HCT116 (cell line): ENCODE measurements at regions not wholly inside any gene's neighbourhood (a gene's known extent, or its start where the extent isn't known, plus 50 kb on each side); places are given as distances from the start of the nearest gene placed in this dataset.

Source experiments
- ATAC-seq: fragments of 200-7000 bp; cut with Tn5 transposase; 2 replicates; pipeline ENCODE4 v1.9.1; 2020; ENCODE audit warnings: mild to moderate bottlenecking, moderate library complexity
- BruUV-seq: library from RNA; stranded (reverse); fragments of 400-500 nt; replicated peaks from 2 replicates; lab custom pipeline; 2021; lab: Mats Ljungman, UMichigan
- CTCF ChIA-PET: fragments of 300-600 bp; sonication (Branson Sonifier 250); formaldehyde crosslinking; loops from one replicate; lab custom pipeline; 2021; ENCODE audit warnings: antibody characterized with exemption; lab: Charles Lee
- POLR2A ChIA-PET: fragments of 300-600, 350-600 bp; sonication (Branson Sonifier 250); formaldehyde crosslinking; loops from one replicate; lab custom pipeline; 2021; ENCODE audit warnings: antibody characterized with exemption; lab: Charles Lee
- RAD21 ChIA-PET, 2 experiments: fragments of 300-600 bp; sonication (Branson Sonifier 250); formaldehyde crosslinking; loops; one replicate each; lab custom pipeline; 2023; ENCODE audit warnings: low total read pairs in 2 of 2; ENCODE audit not compliant: uncharacterized antibody in 2 of 2, unreplicated experiment in 2 of 2, low non-redundant PET in 1 of 2; lab: Charles Lee
- DNase-seq: peaks from one replicate; pipeline ENCODE4 v3.0.0-alpha.2; 2010; ENCODE audit warnings: low read depth, low spot score
- H2AFZ ChIP-seq: fragments of 200-600 bp; shearing (Covaris generic), sonication (generic); 2 replicates; pipeline ENCODE4 v1.6.1; 2017; ENCODE audit warnings: low read depth, mixed run types, mixed read lengths, antibody characterized with exemption, low read length; ENCODE audit not compliant: poor library complexity, severe bottlenecking
- H3K27ac ChIP-seq: 2 replicates; pipeline ENCODE4 v1.5.1; 2012; ENCODE audit warnings: low read depth, low read length
- H3K27me3 ChIP-seq: fragments of 200-600 bp; sonication (generic); 2 replicates; pipeline ENCODE4 v1.6.1; 2016; ENCODE audit warnings: mixed run types, low read length, mixed read lengths; ENCODE audit not compliant: insufficient read depth
- H3K36me3 ChIP-seq, 2 experiments: fragments of 200-500 bp in 1 of 2; fragments of 200-600 bp in 1 of 2; sonication (Bioruptor generic) in 1 of 2; sonication (generic) in 1 of 2; 2 replicates each; pipeline versions ENCODE4 v1.5.1 to v1.6.1; 2014 to 2016; ENCODE audit warnings: low read length in 2 of 2, inconsistent platforms in 1 of 2, mixed read lengths in 1 of 2, mixed run types in 1 of 2; ENCODE audit not compliant: insufficient read depth in 2 of 2, control insufficient read depth in 1 of 2
- H3K4me1 ChIP-seq, 2 experiments: fragments of 200-600 bp in 1 of 2; sonication (generic) in 1 of 2; 2 replicates each; pipeline versions ENCODE4 v1.5.1 to v1.6.1; 2012 to 2017; ENCODE audit warnings: low read length in 2 of 2, inconsistent platforms in 1 of 2, mild to moderate bottlenecking in 1 of 2, mixed read lengths in 1 of 2, mixed run types in 1 of 2, moderate library complexity in 1 of 2; ENCODE audit not compliant: insufficient read depth in 2 of 2, control insufficient read depth in 1 of 2
- H3K4me2 ChIP-seq: fragments of 200-600 bp; sonication (generic); 2 replicates; pipeline ENCODE4 v1.6.1; 2017; ENCODE audit warnings: mixed run types, low read length, mixed read lengths
- H3K4me3 ChIP-seq, 2 experiments: fragments of 200-600 bp in 1 of 2; sonication (generic) in 1 of 2; replicated peaks in 1 of 2; 2 replicates each; pipeline ENCODE4 v1.5.1; 2011 to 2016; ENCODE audit warnings: low read length in 2 of 2, control low read depth in 1 of 2, low read depth in 1 of 2, mild to moderate bottlenecking in 1 of 2, mixed read lengths in 1 of 2, mixed run types in 1 of 2
- H3K79me2 ChIP-seq: fragments of 200-600 bp; sonication (generic); 2 replicates; pipeline ENCODE4 v1.6.1; 2017; ENCODE audit warnings: mild to moderate bottlenecking, mixed run types, low read length, moderate library complexity, mixed read lengths; ENCODE audit not compliant: insufficient read depth
- H3K9ac ChIP-seq: fragments of 200-600 bp; sonication (generic); 2 replicates; pipeline ENCODE4 v1.6.1; 2016; ENCODE audit warnings: low read length, mixed read lengths
- H3K9me2 ChIP-seq: fragments of 200-600 bp; sonication (generic), shearing (Covaris generic); 2 replicates; pipeline ENCODE4 v1.6.1; 2017; ENCODE audit warnings: mixed run types, mild to moderate bottlenecking, moderate library complexity; ENCODE audit not compliant: insufficient read depth
- H3K9me3 ChIP-seq, 2 experiments: fragments of 200-500 bp in 1 of 2; fragments of 200-600 bp in 1 of 2; sonication (Bioruptor generic) in 1 of 2; sonication (generic) in 1 of 2; 2 replicates each; pipeline ENCODE4 v1.6.1; 2014 to 2017; ENCODE audit warnings: low read length in 2 of 2, mixed read lengths in 2 of 2, inconsistent platforms in 1 of 2, low read depth in 1 of 2, mild to moderate bottlenecking in 1 of 2, mixed run types in 1 of 2, moderate library complexity in 1 of 2; ENCODE audit not compliant: control insufficient read depth in 1 of 2, insufficient read depth in 1 of 2
- H4K20me1 ChIP-seq: fragments of 200-600 bp; sonication (generic), shearing (Covaris generic); 2 replicates; pipeline ENCODE4 v1.6.1; 2017; ENCODE audit warnings: mixed run types, mild to moderate bottlenecking, moderate library complexity; ENCODE audit not compliant: insufficient read depth
- ATF3 ChIP-seq: IDR thresholded peaks from 2 replicates; pipeline ENCODE4 v1.6.1; 2012
- CTCF ChIP-seq, 3 experiments: fragments of 200-600 bp in 1 of 3; sonication (generic) in 1 of 3; IDR thresholded peaks in 2 of 3; conservative IDR thresholded peaks in 1 of 3; 2 replicates each; pipeline ENCODE4 v1.5.1; 2012 to 2017; ENCODE audit warnings: low read depth in 2 of 3, low read length in 2 of 3, antibody characterized with exemption in 1 of 3, borderline replicate concordance in 1 of 3, control low read depth in 1 of 3, mild to moderate bottlenecking in 1 of 3, mixed read lengths in 1 of 3, mixed run types in 1 of 3, moderate library complexity in 1 of 3; ENCODE audit not compliant: insufficient read depth in 1 of 3
- EGR1 ChIP-seq: IDR thresholded peaks from 2 replicates; pipeline ENCODE4 v1.6.1; 2012; ENCODE audit warnings: low read depth
- EZH2phosphoT487 ChIP-seq: fragments of 200-600 bp; IDR thresholded peaks from 2 replicates; pipeline ENCODE4 v1.6.1; 2018; ENCODE audit warnings: antibody characterized with exemption, borderline replicate concordance
- JUND ChIP-seq: IDR thresholded peaks from 2 replicates; pipeline ENCODE4 v1.6.1; 2012
- MAX ChIP-seq: IDR thresholded peaks from 2 replicates; pipeline ENCODE4 v1.6.1; 2012
- POLR2A ChIP-seq: IDR thresholded peaks from 2 replicates; pipeline ENCODE4 v1.7.0; 2011; ENCODE audit warnings: borderline replicate concordance; ENCODE audit not compliant: insufficient read depth, insufficient read length; ENCODE audit errors: extremely low read depth
- POLR2AphosphoS5 ChIP-seq: IDR thresholded peaks from 2 replicates; pipeline ENCODE4 v1.6.1; 2011; ENCODE audit warnings: mild to moderate bottlenecking, low read depth, low read length, moderate library complexity
- SIN3A ChIP-seq: IDR thresholded peaks from 2 replicates; pipeline ENCODE4 v1.6.1; 2012; ENCODE audit warnings: low read depth
- SP1 ChIP-seq: IDR thresholded peaks from 2 replicates; pipeline ENCODE4 v1.6.1; 2012; ENCODE audit warnings: low read depth
- YY1 ChIP-seq: IDR thresholded peaks from 2 replicates; pipeline ENCODE4 v1.6.1; 2011; ENCODE audit warnings: low read length, low read depth, moderate library complexity, mild to moderate bottlenecking; ENCODE audit not compliant: insufficient replicate concordance; ENCODE audit errors: extremely low read depth
- ZBTB33 ChIP-seq: IDR thresholded peaks from 2 replicates; pipeline ENCODE4 v1.6.1; 2011; ENCODE audit warnings: mild to moderate bottlenecking, low read length, moderate library complexity; ENCODE audit not compliant: insufficient replicate concordance; ENCODE audit errors: extremely low read depth
- ZNF274 ChIP-seq: fragments of 200-500 bp; sonication (Bioruptor generic); IDR thresholded peaks from 2 replicates; pipeline ENCODE4 v1.6.1; 2014; ENCODE audit warnings: mild to moderate bottlenecking, low read depth, low read length, inconsistent platforms
- intact Hi-C: fragments of 100-400 bp; cut with micrococcal nuclease; formaldehyde crosslinking; loops from 2 replicates; pipeline ENCODE4 v1.10.0; 2022

- TF ChIP-seq YY1 (no peak), ATF3 (no peak)
Measured at GRCh38 chr1:2923351-2923750, 97.9 kb upstream of the ACTRT2 start (continued).

GRCh38 chr1:2925291-2925690, 96.0 kb upstream of the ACTRT2 start:
- Histone ChIP-seq H4K20me1 (no peaks in the 10 kb centered on the region), H3K4me3 (no peak overlapping the region), H3K9me2 (no peaks in the 10 kb centered on the region), H3K9ac (no peak overlapping the region), H3K4me1 (no peaks in the 10 kb centered on the region), H3K27ac (no peak overlapping the region), H2AFZ (no peak overlapping the region), H3K4me2 (no peak overlapping the region), H3K27me3 (no peaks in the 10 kb centered on the region), H3K36me3 (no peaks in the 10 kb centered on the region), H3K79me2 (no peaks in the 10 kb centered on the region), H3K9me3 (no peaks in the 10 kb centered on the region)
- POLR2A ChIA-PET = no interaction called here
- ATAC-seq = no peak
- CTCF ChIA-PET = no interaction called here
- DNase-seq = no peak
- RAD21 ChIA-PET = no interaction called here
- intact Hi-C loops = no loop called here
- no TSS peak for BruUV-seq
- TF ChIP-seq MAX = no peak
- TF ChIP-seq SP1 = no peak
- TF ChIP-seq POLR2AphosphoS5 = no peak
- TF ChIP-seq ZNF274 = no peak
- TF ChIP-seq SIN3A = no peak
- TF ChIP-seq ZBTB33 = no peak
- no peak for TF ChIP-seq JUND
- TF ChIP-seq POLR2A = no peak
- no peak for TF ChIP-seq EZH2phosphoT487
- TF ChIP-seq CTCF (IDR thresholded peaks at IDR 0.05 in 2 of 3, conservative IDR thresholded peaks at IDR 0.05 in 1 of 3; ENCODE audit: borderline replicate concordance in 1 of 3, insufficient read depth in 1 of 3, low read depth in 2 of 3, low read length in 2 of 3) = no peak
- TF ChIP-seq EGR1 = no peak
